GM21717 (cell line): ENCODE measurements at regions not wholly inside any gene's neighbourhood (a gene's known extent, or its start where the extent isn't known, plus 50 kb on each side); places are given as distances from the start of the nearest gene placed in this dataset.
"Not testable (repeated sequence)": the region's sequence is repeated elsewhere in the genome, so short reads cannot be mapped to it uniquely, and the experiment has no call there.

Experiments
- ATAC-seq: cut with Tn5 transposase; IDR thresholded peaks from one replicate; pipeline ENCODE4 v1.9.1; 2021; ENCODE audit warnings: mild to moderate bottlenecking, moderate library complexity; ENCODE audit not compliant: unreplicated experiment

DNA sequence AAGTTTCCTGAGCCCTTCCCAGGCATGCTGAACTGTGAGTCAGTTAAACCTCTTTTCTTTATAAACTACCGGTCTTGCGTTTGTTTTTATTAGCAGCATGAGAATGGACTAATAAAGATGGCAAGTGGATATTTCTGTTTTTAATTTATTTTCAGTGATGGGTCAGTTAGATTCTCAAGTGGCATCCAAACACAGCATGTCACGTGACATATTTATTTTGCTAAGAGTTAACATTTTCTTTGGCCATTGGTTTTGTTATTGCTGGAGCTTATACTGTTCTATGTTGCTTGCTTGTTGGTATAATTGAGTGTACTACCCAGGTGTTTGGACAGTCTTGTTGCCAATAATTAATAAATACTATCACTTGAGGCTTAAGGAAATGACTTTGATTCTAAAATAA, 181.7 kb upstream of the MALRD1 start:
- ATAC-seq, result no peak

DNA sequence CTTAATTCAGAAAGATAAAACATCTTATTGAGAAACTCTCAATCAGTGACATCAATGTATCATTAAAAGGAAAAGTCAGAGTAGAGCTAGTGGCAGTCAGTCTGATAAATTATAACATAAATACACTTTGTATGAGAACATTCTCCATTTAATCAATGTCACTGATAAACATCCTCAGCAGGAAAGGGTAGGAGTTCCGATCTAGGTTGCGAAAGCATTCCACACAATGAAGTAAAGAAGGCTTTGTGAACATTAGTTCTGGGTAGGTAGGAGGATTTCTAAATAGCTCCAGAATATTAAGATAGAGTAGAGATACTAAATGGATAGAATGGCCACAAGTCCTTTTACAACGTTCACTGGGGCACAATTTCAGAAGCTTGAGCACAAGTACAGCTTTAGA, 179.7 kb upstream of the MALRD1 start:
- no peak for ATAC-seq

DNA sequence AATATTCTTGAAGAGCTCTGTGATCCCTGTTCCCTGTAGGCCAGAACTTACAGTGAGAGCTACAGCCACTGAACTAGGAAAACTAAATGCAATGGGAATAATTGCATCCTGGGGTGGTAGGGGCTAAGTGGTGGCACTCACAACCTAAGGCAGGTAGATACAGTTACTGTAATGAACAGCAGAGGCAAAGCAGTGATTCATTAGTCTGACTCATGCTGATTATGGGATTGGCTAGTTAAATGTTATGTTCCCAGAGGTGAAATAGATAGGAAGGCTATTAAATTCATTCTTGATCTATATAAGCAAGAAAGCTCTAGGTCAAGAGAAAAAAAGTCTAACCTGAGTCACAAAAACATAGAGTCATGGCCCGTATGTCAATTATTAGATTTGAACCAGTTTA, 173.1 kb upstream of the MALRD1 start:
- ATAC-seq, result no peak

DNA sequence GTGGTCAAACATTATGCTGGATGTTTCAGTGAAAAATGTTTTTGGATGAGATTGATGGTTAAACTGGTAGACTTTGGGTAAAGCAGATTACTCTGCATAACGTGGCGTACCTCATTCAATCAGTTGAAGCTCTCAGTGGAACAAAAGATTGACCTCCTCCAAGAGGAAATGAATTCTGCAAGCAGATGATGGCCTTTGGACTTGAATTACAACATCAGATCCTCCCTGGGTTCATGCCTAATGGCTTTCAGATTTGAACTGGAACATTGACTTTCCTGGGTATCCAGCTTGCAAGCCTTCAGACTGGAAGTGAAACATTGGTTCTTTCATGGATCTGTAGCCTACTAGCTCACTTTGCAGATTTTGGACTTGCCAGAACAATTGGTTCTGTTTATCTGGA, 169.3 kb upstream of the MALRD1 start:
- no peak for ATAC-seq

DNA sequence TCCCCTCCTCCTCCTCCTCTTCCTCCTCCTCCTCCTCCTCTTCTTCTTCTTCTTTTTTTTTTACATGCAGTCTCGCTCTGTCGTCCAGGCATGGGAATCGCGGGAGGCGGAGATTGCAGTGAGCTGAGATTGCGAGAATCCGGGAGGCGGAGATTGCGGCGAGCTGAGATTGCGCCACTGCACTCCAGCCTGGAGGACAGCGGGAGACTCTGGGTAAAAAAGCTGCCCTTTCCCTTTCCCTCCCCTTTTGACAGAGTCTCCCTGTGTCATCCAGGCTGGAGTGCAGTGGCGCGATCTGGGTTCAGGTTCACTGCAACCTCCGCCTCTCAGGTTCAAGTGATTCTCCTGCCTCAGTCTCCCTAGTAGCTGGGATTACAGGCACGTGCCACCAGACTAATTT, 168.1 kb upstream of the MALRD1 start:
- ATAC-seq, result no peak

DNA sequence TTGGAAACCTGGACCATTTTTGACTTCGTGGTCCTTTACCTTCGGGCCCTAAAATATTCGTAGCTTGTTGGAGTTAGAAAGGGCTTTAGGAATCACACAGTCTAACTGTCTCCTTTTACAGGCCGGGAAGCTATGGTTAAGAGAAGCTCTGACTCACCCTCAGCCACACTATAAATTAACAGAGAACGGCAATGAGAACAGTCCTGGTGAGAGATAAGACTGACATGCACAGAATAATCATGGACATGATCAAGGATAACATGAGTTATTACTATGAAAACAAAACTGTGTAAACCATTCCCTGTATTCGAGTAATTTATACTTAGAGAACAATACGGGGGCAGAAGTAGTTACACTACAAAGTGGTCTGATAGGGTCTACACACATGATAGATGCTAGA, 162.5 kb upstream of the MALRD1 start:
- no peak for ATAC-seq

DNA sequence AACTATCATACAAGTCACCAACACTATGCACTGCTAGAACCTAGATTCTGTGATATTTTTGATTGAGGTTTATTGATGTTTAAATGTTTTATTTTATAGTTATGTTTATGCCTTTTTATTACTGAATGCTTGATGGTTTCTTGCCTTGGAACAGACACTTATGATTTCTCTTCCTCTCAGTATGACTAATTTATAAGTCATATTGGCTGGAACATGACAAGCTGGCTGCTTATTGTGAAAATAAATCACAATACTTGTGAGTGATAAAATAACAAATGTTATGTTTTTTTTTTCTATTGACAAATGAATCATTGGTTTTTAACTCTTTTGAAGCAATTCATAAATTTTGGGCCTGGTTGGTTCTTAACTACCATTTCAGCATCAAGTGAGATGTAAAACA, 142.0 kb upstream of the MALRD1 start:
- no peak for ATAC-seq

DNA sequence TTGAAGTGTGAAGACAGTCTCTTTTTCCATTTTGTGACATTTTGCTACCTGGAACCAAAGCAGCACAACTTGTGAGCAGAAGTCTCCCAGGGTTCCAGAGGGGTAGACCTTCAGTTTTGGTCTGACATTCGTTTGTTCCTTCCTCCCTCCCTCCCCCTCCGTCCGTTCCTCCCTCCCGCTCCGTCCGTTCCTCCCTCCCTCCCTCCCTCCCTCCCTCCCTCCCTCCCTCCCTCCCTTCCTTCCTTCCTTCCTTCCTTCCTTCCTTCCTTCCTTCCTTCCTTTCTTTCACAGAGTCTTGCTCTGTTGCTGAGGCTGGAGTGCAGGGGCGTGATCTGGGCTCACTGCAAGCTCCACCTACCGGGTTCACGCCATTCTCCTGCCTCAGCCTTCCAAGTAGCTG, 131.2 kb upstream of the MALRD1 start:
- ATAC-seq, result not testable (repeated sequence)

DNA sequence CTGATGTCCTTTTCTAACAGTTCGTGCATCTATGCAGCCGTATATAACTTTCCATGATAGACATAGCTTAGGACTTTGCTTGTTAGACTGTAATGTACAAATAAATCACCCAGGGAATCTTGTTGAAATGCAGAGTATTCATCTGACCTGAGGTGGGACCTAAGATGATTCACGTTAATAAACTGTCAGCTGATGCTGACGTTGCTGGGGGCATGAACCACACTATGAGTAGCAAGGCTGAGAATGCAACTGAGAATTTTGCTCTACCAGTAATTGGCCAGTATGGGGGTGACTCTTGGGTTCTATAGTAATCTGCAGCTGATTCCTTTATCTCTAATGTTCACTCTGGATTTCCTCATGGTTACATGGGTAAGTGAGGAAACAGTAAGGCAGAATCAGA, 130.1 kb upstream of the MALRD1 start:
- no peak for ATAC-seq

DNA sequence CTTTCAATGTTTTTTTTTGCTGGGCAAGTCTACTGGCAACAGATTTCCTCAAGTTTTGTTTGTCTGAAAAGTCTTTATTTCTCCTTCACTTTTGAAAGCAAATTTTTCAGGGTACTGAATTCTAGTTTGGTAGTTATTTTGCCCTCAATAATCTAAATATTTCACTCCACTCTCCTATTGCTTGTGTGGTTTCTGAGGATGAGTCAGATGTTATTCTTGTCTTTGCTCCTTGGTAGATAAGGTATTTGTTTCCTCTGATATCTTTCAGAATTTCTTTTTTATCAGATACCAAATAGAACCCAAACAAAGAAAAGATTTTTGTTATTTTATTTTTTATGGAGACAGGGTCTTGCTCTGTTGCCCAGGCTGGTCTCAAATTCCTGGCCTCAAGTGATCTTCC, 99.2 kb upstream of the MALRD1 start:
- ATAC-seq, result no peak

DNA sequence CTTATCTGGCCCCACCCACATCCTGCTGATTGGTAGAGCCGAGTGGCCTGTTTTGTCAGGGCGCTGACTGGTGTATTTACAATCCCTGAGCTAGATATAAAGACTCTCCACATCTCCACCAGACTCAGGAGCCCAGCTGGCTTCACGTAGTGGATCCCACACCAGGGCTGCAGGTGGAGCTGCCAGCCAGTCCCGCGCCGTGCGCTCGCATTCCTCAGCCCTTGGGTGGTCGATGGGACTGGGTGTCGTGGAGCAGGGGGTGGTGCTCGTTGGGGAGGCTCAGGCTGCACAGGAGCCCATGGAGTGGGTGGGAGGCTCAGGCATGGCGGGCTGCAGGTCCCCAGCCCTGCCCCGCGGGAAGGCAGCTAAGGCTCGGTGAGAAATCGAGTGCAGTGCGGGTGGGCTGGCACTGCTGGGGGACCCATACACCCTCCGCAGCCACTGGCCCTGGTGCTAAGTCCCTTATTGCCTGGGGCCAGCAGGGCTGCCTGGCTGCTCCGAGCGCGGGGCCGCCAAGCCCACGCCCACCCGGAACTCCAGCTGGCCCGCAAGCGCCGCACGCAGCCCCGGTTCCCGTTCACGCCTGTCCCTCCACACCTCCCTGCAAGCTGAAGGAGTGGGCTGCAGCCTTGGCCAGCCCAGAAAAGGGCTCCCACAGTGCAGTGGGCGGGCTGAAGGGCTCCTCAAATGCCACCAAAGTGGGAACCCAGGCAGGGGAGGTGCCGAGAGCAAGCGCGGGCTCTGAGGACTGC, 97.4 kb upstream of the MALRD1 start:
- ATAC-seq, result not testable (repeated sequence)

DNA sequence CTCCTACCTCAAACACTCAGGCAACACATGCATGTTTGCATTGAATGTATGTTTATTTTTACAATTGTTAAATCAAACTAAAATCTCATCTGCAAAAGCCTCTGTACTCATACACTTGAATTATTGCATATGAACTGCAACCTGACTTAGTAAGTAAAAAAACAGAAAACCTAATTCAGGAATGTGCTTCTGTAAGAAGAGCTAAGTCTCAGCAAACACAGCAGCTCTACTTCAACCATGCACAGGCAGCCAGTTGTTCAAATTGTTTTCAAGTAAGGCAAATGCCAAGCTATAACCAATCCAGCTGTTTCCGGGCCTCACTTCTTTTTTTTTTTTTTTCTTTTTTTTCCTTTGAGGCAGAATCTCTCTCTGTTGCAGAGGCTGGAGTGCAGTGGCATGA, 93.5 kb upstream of the MALRD1 start:
- no peak for ATAC-seq

DNA sequence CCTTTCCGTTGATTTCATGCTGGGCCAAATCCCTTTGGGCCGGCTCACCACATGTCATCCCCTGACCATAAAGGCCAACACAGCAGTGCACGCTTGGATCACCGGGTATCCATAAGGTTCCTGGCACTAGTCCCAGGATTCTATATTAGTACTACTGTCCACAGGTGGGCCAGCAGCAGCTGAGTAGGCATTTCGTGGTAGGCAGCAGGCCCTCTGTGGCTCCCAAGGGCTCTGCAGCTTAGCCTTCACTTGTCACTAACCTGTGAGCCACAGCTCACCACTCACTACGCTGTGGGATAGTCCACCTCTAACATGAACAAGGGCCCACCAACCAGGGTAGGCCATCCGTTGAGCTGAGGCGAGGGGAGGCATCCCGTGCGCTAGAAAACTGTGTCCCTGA, 89.2 kb upstream of the MALRD1 start:
- no peak for ATAC-seq

DNA sequence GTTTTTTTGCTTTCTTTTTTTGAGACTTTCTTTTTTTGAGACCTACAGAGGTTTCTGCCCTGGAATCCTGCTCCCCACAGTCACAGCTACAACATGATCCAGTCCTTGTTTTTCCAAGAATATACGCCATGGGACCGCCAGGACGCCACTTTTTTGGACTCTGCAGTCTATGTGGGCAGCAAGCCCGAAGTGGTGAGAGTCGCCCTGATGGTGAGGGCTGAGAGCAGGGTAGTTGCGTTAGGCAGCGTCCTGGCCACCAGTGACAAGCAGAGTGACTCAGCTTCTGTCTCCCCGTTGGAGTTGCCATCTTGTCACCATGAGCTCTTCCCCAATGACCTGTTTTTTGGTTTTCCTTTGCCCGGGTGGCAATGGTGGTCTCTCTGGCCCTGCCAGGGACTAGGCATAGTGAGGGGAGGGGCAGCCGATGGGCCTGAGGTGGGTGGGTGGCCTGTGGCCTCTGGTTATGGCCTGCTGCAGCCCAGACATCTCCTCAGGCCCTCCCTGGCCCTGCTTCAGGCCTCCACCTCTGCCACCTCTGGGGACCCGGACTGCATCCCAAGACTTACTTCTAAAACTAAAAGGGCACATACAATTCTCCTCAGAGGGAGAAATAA, 88.0 kb upstream of the MALRD1 start:
- ATAC-seq, result no peak

DNA sequence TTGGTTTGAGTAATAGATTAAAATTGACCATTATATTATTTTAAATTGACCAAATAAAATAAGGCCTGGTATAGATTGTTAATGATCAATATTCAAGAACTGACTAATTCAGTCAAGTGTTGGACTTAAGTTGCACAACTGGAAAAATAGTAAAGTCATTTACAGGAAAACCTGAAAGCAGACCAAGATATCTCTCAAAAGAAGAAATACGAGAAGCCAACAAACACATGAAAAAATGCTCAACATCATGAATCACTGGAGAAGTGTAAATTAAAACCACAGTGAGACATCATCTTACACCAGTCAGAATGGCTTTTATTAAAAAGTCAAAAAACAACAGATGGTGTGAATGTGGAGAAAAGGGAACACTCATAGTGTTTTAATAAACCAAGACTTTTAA, 80.4 kb upstream of the MALRD1 start:
- ATAC-seq, result no peak

DNA sequence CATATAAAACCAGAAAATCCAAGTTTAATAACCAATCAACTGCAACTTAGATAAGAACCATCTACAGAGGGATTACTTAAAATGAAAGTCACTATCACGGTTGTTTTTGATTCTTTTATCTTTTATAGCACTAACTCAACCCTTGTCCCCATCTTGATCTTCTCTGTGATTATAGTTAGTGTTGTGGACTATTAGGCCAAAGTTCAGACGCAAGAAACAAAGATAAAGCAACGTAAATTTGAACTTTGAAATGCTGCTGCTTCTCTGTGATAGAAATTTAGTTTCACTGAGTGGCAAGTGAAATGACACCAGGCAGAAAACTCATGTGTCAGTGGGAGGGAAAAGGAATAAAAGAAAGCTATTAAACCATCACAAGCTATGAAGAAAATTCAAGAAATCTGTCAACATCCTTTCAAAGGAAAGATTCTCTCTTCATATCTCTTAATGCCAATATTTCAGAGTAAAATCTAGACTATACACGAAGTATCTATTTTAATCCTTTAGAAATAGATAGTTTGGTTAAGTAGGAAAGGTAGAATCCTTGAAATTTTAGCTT, 71.8 kb upstream of the MALRD1 start:
- no peak for ATAC-seq

DNA sequence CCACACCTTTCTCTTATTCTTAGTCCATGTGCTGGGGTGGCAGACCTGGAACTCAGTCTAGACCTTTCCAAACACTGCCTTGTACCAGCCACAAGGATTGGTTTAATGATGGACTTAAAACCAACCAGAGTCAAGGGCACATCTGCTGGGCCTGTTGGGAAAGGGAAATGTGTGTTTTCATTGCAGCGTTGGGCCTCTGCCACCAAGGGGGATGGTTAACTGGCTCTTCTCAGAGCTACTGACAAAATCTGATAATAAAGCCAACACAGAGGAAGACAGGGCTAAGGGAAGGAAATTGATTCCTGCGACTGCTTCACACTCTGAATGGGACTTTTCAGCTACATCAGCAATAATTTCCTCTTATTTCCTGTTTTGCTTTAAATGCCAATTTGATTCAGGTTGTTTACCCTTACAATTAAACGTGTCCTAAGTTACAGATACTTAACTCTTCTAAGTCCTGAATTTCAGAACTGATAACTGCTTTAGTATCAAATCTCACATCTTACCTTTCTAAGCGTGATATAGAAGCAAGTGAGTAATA, 68.4 kb upstream of the MALRD1 start:
- ATAC-seq, result no peak

DNA sequence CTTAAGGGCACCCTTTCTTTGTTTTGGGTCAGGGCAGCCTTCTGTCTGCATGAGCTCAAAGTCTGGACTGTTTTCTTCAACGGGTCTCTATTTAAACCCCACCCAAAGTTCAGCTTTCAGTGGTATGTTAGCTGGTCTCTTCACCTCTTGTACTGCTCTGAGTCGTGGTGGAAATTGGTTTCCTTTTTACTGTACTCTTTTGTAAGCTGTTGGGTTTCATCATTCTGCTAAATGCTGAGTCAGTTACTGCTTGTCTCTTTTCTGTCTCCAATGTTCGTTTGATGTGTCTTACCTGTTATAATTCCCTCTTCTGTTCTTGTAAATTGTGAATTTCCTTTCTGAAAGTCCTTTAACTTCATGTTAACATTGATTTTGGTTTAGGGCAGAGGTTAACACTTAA, 64.1 kb upstream of the MALRD1 start:
- no peak for ATAC-seq

DNA sequence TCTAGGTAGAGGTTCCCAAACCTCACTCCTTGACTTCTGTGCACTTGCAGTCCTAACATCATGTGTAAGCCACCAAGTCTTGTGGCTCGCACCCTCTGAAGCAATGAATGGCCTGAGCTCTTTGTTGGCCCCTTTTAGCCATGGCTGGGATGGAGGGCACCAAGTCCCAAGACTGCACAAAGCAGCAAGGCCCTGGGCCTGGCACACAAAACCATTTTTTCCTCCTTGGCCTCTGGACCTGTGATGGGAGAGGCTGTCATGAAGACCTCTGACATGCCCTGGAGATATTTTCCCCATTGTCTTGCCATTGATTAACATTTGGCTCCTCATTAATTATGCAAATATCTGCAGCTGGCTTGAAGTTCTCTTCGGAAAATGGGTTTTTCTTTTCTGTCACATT, 60.3 kb upstream of the MALRD1 start:
- no peak for ATAC-seq
